IgD-negative memory B cell (primary cell): ENCODE measurements at regions not wholly inside any gene's neighbourhood (a gene's known extent, or its start where the extent isn't known, plus 50 kb on each side); places are given as distances from the start of the nearest gene placed in this dataset.
"Not testable (repeated sequence)": the region's sequence is repeated elsewhere in the genome, so short reads cannot be mapped to it uniquely, and the experiment has no call there.

Experiments used
- H3K27ac Mint-ChIP-seq, 3 donors: one replicate each; pipeline ENCODE4 v1.8.0; 2020 to 2022; ENCODE audit warnings: mild to moderate bottlenecking in 3 of 3, mixed read lengths in 3 of 3, moderate library complexity in 1 of 3
- H3K27me3 Mint-ChIP-seq: one replicate; pipeline ENCODE4 v1.8.0; 2021; ENCODE audit warnings: mixed read lengths
- H3K36me3 Mint-ChIP-seq: one replicate; pipeline ENCODE4 v1.8.0; 2020; ENCODE audit warnings: mild to moderate bottlenecking, mixed read lengths
- H3K4me1 Mint-ChIP-seq, 3 donors: one replicate each; pipeline ENCODE4 v1.8.0; 2020 to 2022; ENCODE audit warnings: mixed read lengths in 3 of 3, mild to moderate bottlenecking in 1 of 3
- H3K4me3 Mint-ChIP-seq, 4 donors: one replicate each; pipeline ENCODE4 v1.8.0; 2020 to 2022; ENCODE audit warnings: mild to moderate bottlenecking in 4 of 4, mixed read lengths in 4 of 4, moderate library complexity in 3 of 4
- H3K9me3 Mint-ChIP-seq, 3 donors: one replicate each; pipeline ENCODE4 v1.8.0; 2020 to 2021; ENCODE audit warnings: mixed read lengths in 3 of 3, mild to moderate bottlenecking in 1 of 3

DNA sequence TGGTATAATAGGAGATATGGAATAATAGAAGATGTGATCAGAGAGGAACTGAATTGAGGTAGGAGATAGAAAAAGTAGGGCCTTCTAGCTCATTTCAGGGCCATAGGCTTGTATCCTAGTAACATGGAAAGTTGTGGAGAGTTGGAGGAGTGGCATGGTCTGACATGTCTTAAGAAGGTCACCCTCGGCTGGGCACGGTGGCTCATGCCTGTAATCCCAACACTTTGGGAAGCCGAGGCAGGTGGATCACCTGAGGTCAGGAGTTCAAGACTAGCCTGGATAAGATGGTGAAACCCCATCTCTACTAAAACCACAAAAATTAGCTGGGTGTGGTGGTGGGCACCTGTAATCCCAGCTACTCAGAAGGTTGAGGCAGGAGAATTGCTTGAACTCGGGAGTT, 550.3 kb upstream of the CDH2 start:
- H3K36me3 Mint-ChIP-seq, H3K9me3 Mint-ChIP-seq, H3K27me3 Mint-ChIP-seq, H3K4me3 Mint-ChIP-seq, H3K4me1 Mint-ChIP-seq, H3K27ac Mint-ChIP-seq: not testable (repeated sequence)

DNA sequence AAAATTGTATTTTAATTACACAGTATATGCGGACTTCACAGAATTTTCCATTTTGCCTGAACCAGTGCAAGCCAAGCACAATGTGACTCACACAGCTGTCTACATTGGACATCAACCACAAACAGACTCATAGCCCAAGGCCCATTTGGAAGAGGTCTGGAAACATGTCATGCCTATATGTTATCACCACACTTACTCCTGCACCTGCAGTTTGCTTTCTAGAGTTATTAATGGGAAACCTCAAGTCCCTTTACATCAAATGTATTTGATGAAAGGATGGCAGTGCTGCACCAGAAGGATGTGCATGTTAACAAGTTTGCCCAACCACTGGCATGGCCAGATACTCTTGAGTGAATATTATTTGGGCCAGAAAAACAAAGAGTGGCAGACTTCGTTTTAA, 548.9 kb upstream of the CDH2 start:
- H3K9me3 Mint-ChIP-seq, result peaks cover 0 to 12% (median 2%) of the 10 kb centered on the region in 3 donors
- H3K27ac Mint-ChIP-seq, result no peak overlapping the region
- H3K4me3 Mint-ChIP-seq, result no peak overlapping the region
- no peaks in the 10 kb centered on the region for H3K4me1 Mint-ChIP-seq
- no peaks in the 10 kb centered on the region for H3K27me3 Mint-ChIP-seq
- H3K36me3 Mint-ChIP-seq, result no peaks in the 10 kb centered on the region

DNA sequence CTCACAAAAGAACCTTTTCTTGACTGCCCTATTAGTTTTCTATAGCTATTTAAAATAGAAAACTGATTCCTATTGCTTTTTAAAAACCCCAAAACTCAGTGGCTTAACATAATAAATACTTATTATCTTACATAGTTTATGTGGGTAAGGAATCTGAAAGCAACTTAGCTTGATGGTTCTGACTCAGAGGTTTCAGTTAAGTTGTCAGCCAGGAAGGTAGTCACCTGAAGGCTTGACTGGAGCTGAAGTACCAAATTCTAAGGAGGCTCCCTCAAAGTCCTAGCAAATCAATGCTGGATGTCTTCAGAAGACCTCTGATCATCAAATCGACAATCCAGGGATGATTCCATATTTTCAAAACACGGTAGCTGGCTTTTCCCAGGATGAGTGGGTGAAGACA, 546.6 kb upstream of the CDH2 start:
- H3K27ac Mint-ChIP-seq, result no peak overlapping the region
- no peaks in the 10 kb centered on the region for H3K36me3 Mint-ChIP-seq
- H3K27me3 Mint-ChIP-seq, result no peaks in the 10 kb centered on the region
- H3K4me1 Mint-ChIP-seq, result no peaks in the 10 kb centered on the region
- no peak overlapping the region for H3K4me3 Mint-ChIP-seq
- H3K9me3 Mint-ChIP-seq, result peaks cover 0 to 15% (median 2%) of the 10 kb centered on the region in 3 donors

DNA sequence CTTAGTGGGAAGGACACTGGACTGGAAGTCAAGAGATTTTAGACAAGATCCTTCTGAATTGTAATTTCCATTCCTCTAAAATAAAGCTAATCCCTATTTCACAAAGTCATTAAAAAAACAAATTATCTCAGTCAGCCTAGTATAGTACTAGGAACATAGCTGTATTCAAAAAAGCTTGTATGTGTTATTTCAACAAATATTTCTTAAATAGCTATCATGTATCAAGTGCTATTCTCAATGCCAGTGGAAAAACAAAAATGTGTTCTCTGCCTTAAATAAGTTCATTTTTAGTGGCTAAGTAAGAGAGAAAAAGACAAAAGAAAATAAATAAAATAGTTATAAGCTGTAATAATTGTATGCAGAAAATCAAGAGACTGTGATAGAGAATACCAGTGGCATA, 541.8 kb upstream of the CDH2 start:
- no peaks in the 10 kb centered on the region for H3K36me3 Mint-ChIP-seq
- peaks cover 1 to 15% (median 4%) of the 10 kb centered on the region in 3 donors for H3K9me3 Mint-ChIP-seq
- no peak overlapping the region for H3K27ac Mint-ChIP-seq
- H3K27me3 Mint-ChIP-seq, result no peaks in the 10 kb centered on the region
- no peaks in the 10 kb centered on the region for H3K4me1 Mint-ChIP-seq
- no peak overlapping the region for H3K4me3 Mint-ChIP-seq

DNA sequence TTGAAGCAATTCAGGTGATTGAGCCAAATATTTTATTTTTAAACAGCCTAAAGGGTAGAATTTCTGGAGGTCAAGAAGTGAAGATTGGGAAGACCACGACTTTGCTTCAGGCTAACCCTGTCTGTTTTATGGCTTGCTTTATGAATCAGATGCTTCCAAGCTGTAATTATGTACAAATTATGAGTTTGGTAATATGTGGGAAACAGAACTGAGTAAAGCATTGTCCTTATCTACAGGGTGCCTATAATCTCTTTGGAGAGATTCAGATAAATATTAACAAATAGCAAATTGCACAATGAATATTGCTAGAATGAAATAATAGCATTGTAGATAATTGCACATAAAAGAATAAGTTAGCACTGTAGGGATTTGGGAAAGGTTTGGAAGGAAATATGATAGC, 539.4 kb upstream of the CDH2 start:
- H3K27me3 Mint-ChIP-seq, result no peaks in the 10 kb centered on the region
- H3K27ac Mint-ChIP-seq, result no peak overlapping the region
- H3K36me3 Mint-ChIP-seq, result no peaks in the 10 kb centered on the region
- no peak overlapping the region for H3K4me3 Mint-ChIP-seq
- peaks cover 2 to 7% (median 2%) of the 10 kb centered on the region in 3 donors for H3K9me3 Mint-ChIP-seq
- H3K4me1 Mint-ChIP-seq, result no peaks in the 10 kb centered on the region

DNA sequence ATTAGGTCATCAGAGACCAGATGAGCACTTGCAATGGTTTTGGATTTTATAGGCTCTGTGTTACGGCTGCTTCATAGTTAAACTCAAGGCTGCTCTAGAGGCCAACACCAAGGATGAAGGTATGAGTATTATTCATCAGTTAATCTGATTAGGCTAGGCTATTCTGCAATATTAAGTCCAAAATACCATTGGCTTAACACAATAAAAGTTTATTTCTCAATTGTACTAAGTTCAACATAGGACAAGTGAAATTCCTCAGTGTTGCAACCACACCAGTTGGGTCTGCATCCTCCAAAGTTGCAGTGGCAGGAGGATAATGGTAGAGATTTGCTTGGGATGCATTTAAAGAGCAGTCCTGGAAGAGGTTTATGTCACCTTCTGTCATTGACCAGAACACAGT, 538.3 kb upstream of the CDH2 start:
- Mint-ChIP-seq H3K27ac (no peak overlapping the region), H3K36me3 (peaks cover 2% of the 10 kb centered on the region), H3K9me3 (peaks cover 3 to 5% (median 4%) of the 10 kb centered on the region in 3 donors), H3K27me3 (no peaks in the 10 kb centered on the region), H3K4me3 (no peak overlapping the region), H3K4me1 (no peaks in the 10 kb centered on the region)

DNA sequence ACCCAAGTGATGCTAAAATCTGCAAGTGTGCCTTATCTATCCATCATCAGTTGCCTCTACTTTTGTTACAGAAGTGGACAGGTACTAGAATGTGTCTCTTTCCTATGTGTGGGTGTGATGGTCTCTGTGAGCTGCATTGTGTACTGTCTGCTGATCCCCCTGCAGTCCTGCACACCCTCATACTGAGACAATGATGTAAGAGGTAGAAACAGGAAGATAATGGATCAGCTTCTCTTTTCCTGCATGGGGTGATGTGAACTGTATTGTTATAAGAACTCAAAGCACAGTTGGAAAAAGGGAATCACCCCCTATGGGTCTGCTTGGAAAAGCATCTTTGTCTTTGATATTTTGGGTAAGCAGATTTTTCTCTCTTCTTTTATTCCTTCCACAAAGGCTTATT, 537.6 kb upstream of the CDH2 start:
- Mint-ChIP-seq H3K27ac (no peak overlapping the region), H3K36me3 (peaks cover 2% of the 10 kb centered on the region), H3K4me3 (no peak overlapping the region), H3K27me3 (no peaks in the 10 kb centered on the region), H3K4me1 (no peaks in the 10 kb centered on the region), H3K9me3 (peaks cover 3 to 5% (median 4%) of the 10 kb centered on the region in 3 donors)

DNA sequence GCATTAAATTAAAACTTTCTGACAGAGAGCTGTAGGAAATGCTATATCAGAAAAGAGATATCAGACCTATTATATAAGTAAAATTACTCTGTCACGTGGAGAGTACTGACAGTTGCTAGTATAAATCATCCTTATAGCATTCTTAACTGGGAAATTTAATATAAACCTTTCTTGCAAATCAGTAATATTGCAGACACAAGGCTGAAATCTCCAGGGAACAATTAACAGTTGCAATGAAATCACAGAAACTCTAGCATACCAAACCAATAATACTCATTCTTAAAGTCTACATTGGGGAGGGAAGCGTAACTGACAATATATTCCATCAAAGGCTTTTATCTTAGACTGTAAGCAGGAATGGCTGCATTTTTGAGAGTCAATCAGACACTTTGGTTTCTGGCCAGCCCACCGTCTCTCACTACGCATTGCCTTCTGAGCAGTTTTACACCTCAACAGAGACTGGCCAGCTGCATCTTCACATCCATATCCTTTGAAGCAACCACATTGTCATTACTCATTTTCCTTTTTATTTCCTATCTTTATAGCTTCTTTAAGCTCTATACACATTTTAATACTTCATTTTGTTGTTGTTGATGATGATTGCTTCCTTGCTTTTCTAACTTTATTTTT, 536.0 kb upstream of the CDH2 start:
- H3K27me3 Mint-ChIP-seq, result no peaks in the 10 kb centered on the region
- no peak overlapping the region for H3K4me3 Mint-ChIP-seq
- peaks cover 2% of the 10 kb centered on the region for H3K36me3 Mint-ChIP-seq
- H3K27ac Mint-ChIP-seq, result no peak overlapping the region
- peaks cover 0 to 2% (median 0%) of the 10 kb centered on the region in 3 donors for H3K4me1 Mint-ChIP-seq
- H3K9me3 Mint-ChIP-seq, result peaks cover 3 to 9% (median 5%) of the 10 kb centered on the region in 3 donors

DNA sequence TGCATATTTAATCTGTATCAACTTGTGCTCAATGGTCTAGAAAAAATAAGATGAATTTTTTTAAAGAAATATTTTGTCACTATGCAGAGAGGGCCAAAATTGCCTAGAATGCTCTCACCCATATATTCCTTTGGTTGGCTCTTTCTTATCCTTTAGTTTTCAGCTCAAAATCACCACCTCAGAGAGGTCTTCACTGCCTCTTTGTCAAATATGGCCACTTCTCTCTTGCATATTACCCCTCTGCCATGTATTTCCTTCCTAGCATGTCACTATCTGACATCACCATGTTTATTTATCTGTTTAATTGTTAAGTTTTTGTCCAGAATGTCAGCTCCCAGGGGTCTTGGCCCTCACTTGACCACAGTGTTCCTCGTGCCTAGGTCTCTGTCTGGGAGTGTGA, 535.2 kb upstream of the CDH2 start:
- Mint-ChIP-seq H3K36me3 (peaks cover 2% of the 10 kb centered on the region), H3K4me3 (no peak overlapping the region), H3K27me3 (no peaks in the 10 kb centered on the region), H3K27ac (no peak overlapping the region), H3K9me3 (peaks cover 2 to 9% (median 3%) of the 10 kb centered on the region in 3 donors), H3K4me1 (peaks cover 0 to 2% (median 0%) of the 10 kb centered on the region in 3 donors)

DNA sequence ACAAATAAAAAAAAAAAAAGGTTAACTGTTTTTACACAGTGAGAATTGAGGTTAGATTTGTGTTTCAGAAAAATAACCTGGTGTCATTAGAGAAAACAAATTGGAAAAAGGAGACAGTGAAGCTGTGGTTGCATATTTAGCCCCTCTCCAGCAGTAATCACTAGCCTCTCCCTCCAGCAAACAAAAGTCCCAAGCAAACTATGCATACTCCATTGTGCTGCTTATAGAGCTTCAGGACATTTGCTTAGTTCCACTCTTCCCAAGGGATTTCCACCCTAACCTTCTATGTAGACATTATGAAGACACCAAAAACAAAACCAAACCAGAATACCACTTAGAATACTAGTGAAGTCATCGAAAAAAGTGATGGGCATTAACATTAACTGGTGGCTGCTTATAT, 534.2 kb upstream of the CDH2 start:
- no peak overlapping the region for H3K4me3 Mint-ChIP-seq
- no peaks in the 10 kb centered on the region for H3K27me3 Mint-ChIP-seq
- H3K9me3 Mint-ChIP-seq, result peaks cover 2 to 12% (median 3%) of the 10 kb centered on the region in 3 donors
- peaks cover 0 to 2% (median 0%) of the 10 kb centered on the region in 3 donors for H3K4me1 Mint-ChIP-seq
- no peak overlapping the region for H3K27ac Mint-ChIP-seq
- peaks cover 2% of the 10 kb centered on the region for H3K36me3 Mint-ChIP-seq

DNA sequence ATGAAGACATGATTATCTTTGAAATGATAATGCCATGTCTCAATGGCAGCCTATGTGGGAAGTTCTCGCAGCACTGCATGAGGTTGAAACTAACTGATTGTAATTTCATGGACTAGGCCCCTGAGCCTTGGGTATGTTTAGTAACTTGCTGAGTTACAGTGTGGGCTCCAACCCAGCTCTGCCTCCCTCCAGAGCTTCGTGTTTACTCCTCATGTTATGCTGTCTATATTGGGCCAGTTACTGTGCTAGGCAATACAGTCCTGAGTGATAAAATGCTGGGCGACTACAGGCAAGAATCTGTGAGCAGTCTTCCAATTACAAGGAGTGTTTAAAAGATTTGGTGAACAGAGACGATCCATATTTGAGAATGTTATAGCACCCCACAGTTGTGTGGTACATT, 530.1 kb upstream of the CDH2 start:
- peaks cover 2 to 12% (median 3%) of the 10 kb centered on the region in 3 donors for H3K9me3 Mint-ChIP-seq
- H3K27me3 Mint-ChIP-seq, result no peaks in the 10 kb centered on the region
- H3K4me1 Mint-ChIP-seq, result peaks cover 0 to 2% (median 0%) of the 10 kb centered on the region in 3 donors
- H3K4me3 Mint-ChIP-seq, result no peak overlapping the region
- no peak overlapping the region for H3K27ac Mint-ChIP-seq
- H3K36me3 Mint-ChIP-seq, result peaks cover 2% of the 10 kb centered on the region

DNA sequence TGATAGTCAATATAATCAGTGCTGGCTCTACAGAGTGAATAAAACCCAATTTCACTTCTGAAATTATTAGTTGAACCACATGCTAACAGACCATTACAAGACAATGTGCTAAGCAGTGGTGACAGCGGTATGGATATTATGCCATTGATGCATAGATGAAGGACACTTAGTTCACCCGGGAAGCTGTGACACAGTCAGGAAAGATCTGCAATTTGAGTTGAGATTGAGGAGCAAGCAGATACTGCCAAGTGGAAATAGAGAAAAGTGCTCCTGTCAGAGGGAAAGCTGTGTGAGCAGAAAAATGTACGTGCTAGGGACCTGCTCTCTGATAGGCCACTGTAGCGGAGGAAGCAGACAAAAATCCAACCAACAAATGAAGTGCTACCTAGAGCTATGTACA, 529.5 kb upstream of the CDH2 start:
- no peak overlapping the region for H3K27ac Mint-ChIP-seq
- peaks cover 2% of the 10 kb centered on the region for H3K36me3 Mint-ChIP-seq
- no peaks in the 10 kb centered on the region for H3K27me3 Mint-ChIP-seq
- H3K4me1 Mint-ChIP-seq, result peaks cover 0 to 2% (median 0%) of the 10 kb centered on the region in 3 donors
- H3K9me3 Mint-ChIP-seq, result peaks cover 2 to 12% (median 3%) of the 10 kb centered on the region in 3 donors
- no peak overlapping the region for H3K4me3 Mint-ChIP-seq

DNA sequence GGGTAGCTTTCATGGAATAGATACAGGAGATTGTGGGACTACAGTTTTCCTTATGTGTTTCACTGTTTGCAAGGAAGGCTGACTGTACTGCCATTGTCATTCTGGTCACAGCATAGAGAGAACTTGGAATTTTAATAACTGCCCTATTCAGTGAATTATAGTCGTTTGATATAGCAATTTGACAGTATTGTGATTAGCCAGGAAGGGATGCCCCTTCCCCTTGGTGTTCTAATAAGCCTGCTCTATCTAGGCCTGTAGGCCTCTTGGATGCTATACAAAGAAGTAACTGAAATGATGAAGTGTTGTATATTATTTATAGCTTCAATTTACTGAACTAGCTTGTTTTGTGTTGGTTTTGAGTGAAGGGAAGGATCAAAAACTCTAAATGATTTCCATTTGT, 528.6 kb upstream of the CDH2 start:
- peaks cover 0 to 2% (median 0%) of the 10 kb centered on the region in 3 donors for H3K4me1 Mint-ChIP-seq
- peak overlapping the region in 1 of 4 donors; percentile 56 for H3K4me3 Mint-ChIP-seq
- no peaks in the 10 kb centered on the region for H3K36me3 Mint-ChIP-seq
- no peaks in the 10 kb centered on the region for H3K27me3 Mint-ChIP-seq
- peaks cover 0 to 12% (median 2%) of the 10 kb centered on the region in 3 donors for H3K9me3 Mint-ChIP-seq
- no peak overlapping the region for H3K27ac Mint-ChIP-seq

DNA sequence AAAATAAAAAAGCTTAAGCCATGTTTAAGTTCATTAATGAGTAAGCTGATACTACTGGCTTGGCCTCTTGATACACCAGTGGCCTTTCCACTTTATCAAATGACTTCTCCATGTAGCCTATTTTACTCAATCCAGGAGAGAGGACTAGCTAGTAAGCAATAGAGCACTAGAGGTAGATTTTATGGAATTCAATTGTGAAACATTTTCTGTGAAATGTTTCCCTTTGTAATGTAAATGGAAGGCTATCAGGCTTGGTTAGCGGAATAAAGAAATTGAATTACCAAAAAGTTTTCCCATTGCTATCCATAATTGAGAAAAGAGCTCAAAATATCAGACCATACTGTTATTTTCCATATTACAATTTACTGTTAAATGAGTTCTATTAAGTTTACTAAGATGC, 515.4 kb upstream of the CDH2 start:
- Mint-ChIP-seq H3K9me3 (peaks cover 0 to 5% (median 0%) of the 10 kb centered on the region in 3 donors), H3K4me1 (no peaks in the 10 kb centered on the region), H3K4me3 (no peak overlapping the region), H3K36me3 (peaks cover 2% of the 10 kb centered on the region), H3K27me3 (no peaks in the 10 kb centered on the region), H3K27ac (no peak overlapping the region)

DNA sequence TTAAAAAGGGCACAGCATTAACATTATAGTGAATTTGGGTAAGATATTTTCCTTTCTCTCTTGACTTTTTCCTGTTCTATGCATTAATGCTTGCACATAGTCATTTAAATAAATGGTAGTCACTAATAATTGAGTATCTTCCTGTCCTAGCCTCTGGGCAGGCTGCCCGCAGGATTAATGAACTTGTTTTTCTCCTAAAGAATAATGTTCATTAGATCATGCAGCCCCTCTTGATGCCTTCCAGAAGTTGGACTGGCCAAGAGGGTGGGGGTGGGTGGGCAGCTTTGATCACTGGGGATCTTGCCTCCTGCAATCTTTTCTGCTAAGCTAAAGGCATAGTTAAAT, 514.5 kb upstream of the CDH2 start:
- Mint-ChIP-seq H3K9me3 (peaks cover 0 to 5% (median 0%) of the 10 kb centered on the region in 3 donors), H3K36me3 (peaks cover 2% of the 10 kb centered on the region), H3K27ac (no peak overlapping the region), H3K27me3 (no peaks in the 10 kb centered on the region), H3K4me1 (no peaks in the 10 kb centered on the region), H3K4me3 (no peak overlapping the region)

DNA sequence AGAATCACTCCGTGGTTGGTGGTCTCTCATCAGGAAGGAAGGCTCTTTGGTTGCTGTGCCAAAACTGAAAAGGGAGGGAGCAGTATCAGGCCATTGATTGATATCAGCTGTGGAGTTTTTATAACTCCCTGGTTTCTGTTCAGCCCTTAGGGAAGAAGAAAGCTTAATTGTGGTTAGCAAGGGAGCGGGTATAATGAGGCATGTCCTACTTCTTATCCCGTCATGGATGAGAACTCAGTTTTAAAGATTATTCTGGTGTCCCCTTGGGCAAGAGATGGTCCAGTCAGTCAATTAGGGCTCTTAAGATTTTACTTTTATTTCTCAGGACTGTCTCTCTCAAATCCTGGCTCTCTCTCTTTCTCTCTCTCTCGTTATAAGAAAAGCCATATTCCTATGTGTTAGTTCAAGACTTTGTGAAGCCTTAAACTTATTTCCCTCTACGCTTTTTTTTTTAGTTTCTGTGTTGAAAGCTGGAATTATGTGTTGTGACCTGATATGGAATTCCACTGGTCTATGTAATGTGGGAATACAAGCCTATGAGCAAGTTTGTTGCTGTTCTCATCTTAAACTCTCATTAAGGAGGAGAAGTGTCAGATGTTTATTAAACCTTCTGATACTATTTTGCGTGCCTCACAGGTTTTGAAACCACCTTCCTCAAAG, 514.0 kb upstream of the CDH2 start:
- Mint-ChIP-seq H3K4me1 (no peaks in the 10 kb centered on the region), H3K36me3 (peaks cover 2% of the 10 kb centered on the region), H3K27me3 (no peaks in the 10 kb centered on the region), H3K27ac (no peak overlapping the region), H3K9me3 (peaks cover 0 to 5% (median under 1%) of the 10 kb centered on the region in 3 donors), H3K4me3 (no peak overlapping the region)
